Keratinocyte (primary cell): ENCODE measurements at regions not wholly inside any gene's neighbourhood (a gene's known extent, or its start where the extent isn't known, plus 50 kb on each side); places are given as distances from the start of the nearest gene placed in this dataset.

Experiments
- DNase-seq: peaks from one replicate; pipeline ENCODE4 v3.0.0-alpha.2; 2011; ENCODE audit warnings: low read depth, missing footprints, low spot score
- FAIRE-seq: peaks from 2 replicates; lab custom pipeline; 2011; peaks lifted over from hg19 to GRCh38; lab: Jason Lieb, UNC
- H2AFZ ChIP-seq: 2 replicates; pipeline ENCODE4 v1.6.0; 2012; ENCODE audit warnings: low read length, control low read depth, inconsistent platforms; ENCODE audit not compliant: control insufficient read depth
- H3K27ac ChIP-seq: 2 replicates; pipeline ENCODE4 v1.5.1; 2011; ENCODE audit warnings: low read length; ENCODE audit not compliant: control insufficient read depth, insufficient read depth
- H3K27me3 ChIP-seq: 3 replicates; pipeline ENCODE4 v1.6.0; 2011; ENCODE audit warnings: low read length; ENCODE audit not compliant: control insufficient read depth, insufficient read depth; ENCODE audit errors: extremely low read depth
- H3K36me3 ChIP-seq, 2 experiments: 2 replicates in 1 of 2; 3 replicates in 1 of 2; pipeline ENCODE4 v1.5.1; 2011; ENCODE audit warnings: low read length in 2 of 2, mild to moderate bottlenecking in 1 of 2; ENCODE audit not compliant: control insufficient read depth in 2 of 2, insufficient read depth in 2 of 2; ENCODE audit errors: extremely low read depth in 1 of 2
- H3K4me1 ChIP-seq: 3 replicates; pipeline ENCODE4 v1.5.1; 2011; ENCODE audit warnings: low read length; ENCODE audit not compliant: control insufficient read depth, insufficient read depth; ENCODE audit errors: extremely low read depth
- H3K4me2 ChIP-seq: 3 replicates; pipeline ENCODE4 v1.6.0; 2011; ENCODE audit warnings: low read depth, low read length; ENCODE audit not compliant: control insufficient read depth, insufficient read depth; ENCODE audit errors: extremely low read depth
- H3K4me3 ChIP-seq, 3 experiments: fragments of 200-600 bp in 1 of 3; sonication (generic) in 1 of 3; 2 replicates in 2 of 3; 3 replicates in 1 of 3; pipeline ENCODE4 v1.5.1; 2011 to 2016; ENCODE audit warnings: low read length in 3 of 3, mild to moderate bottlenecking in 3 of 3, control low read depth in 2 of 3, inconsistent platforms in 1 of 3, low read depth in 1 of 3, mixed read lengths in 1 of 3, mixed run types in 1 of 3, moderate library complexity in 1 of 3; ENCODE audit not compliant: control insufficient read depth in 2 of 3, insufficient read depth in 2 of 3; ENCODE audit errors: extremely low read depth in 1 of 3
- H3K79me2 ChIP-seq: 2 replicates; pipeline ENCODE4 v1.6.0; 2012; ENCODE audit warnings: low read length; ENCODE audit not compliant: control insufficient read depth, insufficient read depth
- H3K9ac ChIP-seq: 3 replicates; pipeline ENCODE4 v1.6.0; 2011; ENCODE audit warnings: low read length; ENCODE audit not compliant: control insufficient read depth, insufficient read depth; ENCODE audit errors: extremely low read depth
- H3K9me1 ChIP-seq: 3 replicates; pipeline ENCODE4 v1.6.0; 2011; ENCODE audit warnings: low read length; ENCODE audit not compliant: control insufficient read depth, insufficient read depth; ENCODE audit errors: extremely low read depth
- H3K9me3 ChIP-seq: 2 replicates; pipeline ENCODE4 v1.5.1; 2012; ENCODE audit warnings: low read depth, low read length; ENCODE audit not compliant: control insufficient read depth
- H4K20me1 ChIP-seq: 3 replicates; pipeline ENCODE4 v1.6.0; 2011; ENCODE audit warnings: low read length; ENCODE audit not compliant: control insufficient read depth, insufficient read depth; ENCODE audit errors: extremely low read depth
- CTCF ChIP-seq, 3 experiments: IDR thresholded peaks in 1 of 3; conservative IDR thresholded peaks in 1 of 3; optimal IDR thresholded peaks in 1 of 3; 2 replicates in 2 of 3; 3 replicates in 1 of 3; pipeline versions ENCODE3 to v1.5.1; 2011; ENCODE audit warnings: low read length in 3 of 3, mild to moderate bottlenecking in 3 of 3, moderate library complexity in 2 of 3, control low read depth in 1 of 3, inconsistent platforms in 1 of 3; ENCODE audit not compliant: insufficient read depth in 2 of 3; ENCODE audit errors: extremely low read depth in 1 of 3
- EZH2 ChIP-seq: IDR thresholded peaks from one replicate; pipeline ENCODE4 v1.6.1; 2012; ENCODE audit warnings: inconsistent platforms, mild to moderate bottlenecking, low read length, moderate library complexity
- dilution Hi-C: fragments of 300-500 bp; cut with MboI; formaldehyde crosslinking; loops from one replicate; pipeline ENCODE4 v1.7.0; 2020; ENCODE audit warnings: low sequenced_read_pairs; ENCODE audit not compliant: extremely low pct_ligation_motif_present

DNA sequence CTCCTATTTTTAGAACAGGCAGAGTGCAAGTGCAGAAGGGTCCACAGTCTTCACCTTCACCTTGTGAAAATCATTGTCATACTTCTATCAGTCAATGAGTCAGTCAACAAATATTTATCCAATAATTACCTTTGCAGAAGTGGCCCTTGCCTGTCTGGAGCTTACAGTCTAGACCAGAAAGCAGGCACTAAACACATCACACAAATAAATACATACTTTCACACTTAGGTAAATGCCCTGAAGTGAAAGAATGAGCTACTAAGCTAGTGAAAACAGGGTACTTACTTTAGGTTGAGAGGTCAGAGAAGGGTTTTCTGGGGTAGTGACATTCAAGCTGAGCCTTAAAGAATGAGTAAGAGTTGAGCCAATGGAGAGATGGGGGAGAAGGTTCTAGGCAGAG, 421.9 kb upstream of the ADAMTSL1 start:
- Histone ChIP-seq H3K27me3 (no peaks in the 10 kb centered on the region), H2AFZ (no peak overlapping the region), H3K4me3 (no peak overlapping the region), H3K4me2 (no peak overlapping the region), H3K4me1 (no peaks in the 10 kb centered on the region), H3K9ac (no peak overlapping the region), H3K9me3 (no peaks in the 10 kb centered on the region), H3K79me2 (no peaks in the 10 kb centered on the region), H4K20me1 (no peaks in the 10 kb centered on the region), H3K36me3 (no peaks in the 10 kb centered on the region), H3K27ac (no peak overlapping the region), H3K9me1 (no peaks in the 10 kb centered on the region)
- dilution Hi-C loops: no loop called here
- no peak for DNase-seq
- TF ChIP-seq CTCF (optimal IDR thresholded peaks at IDR 0.05 in 1 of 3, IDR thresholded peaks at IDR 0.05 in 1 of 3, conservative IDR thresholded peaks at IDR 0.05 in 1 of 3; ENCODE audit: extremely low read depth in 1 of 3, insufficient read depth in 2 of 3, low read length in 3 of 3) (no peak), EZH2 (no peak)
- no peak for FAIRE-seq

DNA sequence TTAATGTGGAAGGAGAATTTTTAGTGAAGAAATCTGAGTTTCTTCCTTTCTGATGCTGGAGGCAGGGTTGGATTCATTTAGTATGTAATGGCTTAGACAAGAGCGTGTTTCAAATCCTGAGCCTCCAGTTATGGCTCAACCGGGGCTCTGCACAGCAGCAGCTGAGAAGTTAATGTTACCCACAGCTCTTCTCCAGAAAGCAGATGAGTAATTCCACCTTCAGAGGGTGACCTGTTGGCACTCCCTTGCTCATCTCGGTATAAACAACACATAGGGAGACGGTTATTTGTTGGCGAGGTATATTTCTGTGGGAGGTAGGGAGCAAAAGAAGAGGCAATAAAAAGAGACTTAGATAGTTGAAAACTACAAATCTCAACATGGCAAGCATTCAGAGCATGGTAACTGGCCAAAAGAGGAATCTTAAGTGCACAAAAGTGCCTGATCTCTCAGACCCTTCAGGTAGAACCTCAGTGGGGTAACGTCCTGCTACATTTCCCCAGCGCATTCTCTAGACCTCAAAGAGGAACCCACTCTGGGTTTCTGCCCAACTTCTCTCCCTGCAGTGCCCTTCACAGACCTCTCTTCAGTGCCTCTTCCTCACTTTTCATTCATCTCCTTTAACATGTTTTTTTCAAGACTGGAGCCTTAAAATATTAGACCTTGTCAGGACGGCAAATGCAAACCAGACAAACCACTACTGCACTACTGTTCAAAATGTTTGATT, 417.5 kb upstream of the ADAMTSL1 start:
- no peaks in the 10 kb centered on the region for H3K27me3 ChIP-seq
- no peak for TF ChIP-seq CTCF (optimal IDR thresholded peaks at IDR 0.05 in 1 of 3, IDR thresholded peaks at IDR 0.05 in 1 of 3, conservative IDR thresholded peaks at IDR 0.05 in 1 of 3; ENCODE audit: extremely low read depth in 1 of 3, insufficient read depth in 2 of 3, low read length in 3 of 3)
- TF ChIP-seq EZH2: no peak
- no peaks in the 10 kb centered on the region for H3K4me1 ChIP-seq
- no peaks in the 10 kb centered on the region for H4K20me1 ChIP-seq
- no peaks in the 10 kb centered on the region for H3K79me2 ChIP-seq
- dilution Hi-C loops: no loop called here
- FAIRE-seq: no peak
- no peak overlapping the region for H3K27ac ChIP-seq
- H3K4me3 ChIP-seq: no peak overlapping the region
- H3K36me3 ChIP-seq: no peaks in the 10 kb centered on the region
- no peak for DNase-seq
- no peak overlapping the region for H2AFZ ChIP-seq
- H3K9me3 ChIP-seq: no peaks in the 10 kb centered on the region
- no peak overlapping the region for H3K9ac ChIP-seq
- no peaks in the 10 kb centered on the region for H3K9me1 ChIP-seq
- H3K4me2 ChIP-seq: no peak overlapping the region
